Left cardiac atrium (tissue), 4 donors: ENCODE measurements at regions not wholly inside any gene's neighbourhood (a gene's known extent, or its start where the extent isn't known, plus 50 kb on each side); places are given as distances from the start of the nearest gene placed in this dataset.
A peak's percentile ranks its signal among the peaks of the same experiment; 100 is the strongest.

Experiments used
- ATAC-seq, 2 donors: fragments of 200-7000 bp; cut with Tn5 transposase; one replicate each; pipeline ENCODE4 v1.9.1; 2020; ENCODE audit warnings: mild to moderate bottlenecking in 2 of 2, moderate library complexity in 2 of 2
- DNase-seq: peaks from one replicate; pipeline ENCODE4 v3.0.0-alpha.2; 2020
- intact Hi-C, 2 donors: fragments of 100-400 bp; cut with DNase I; formaldehyde crosslinking; loops; one replicate each; pipeline versions ENCODE4 v1.14.1 to v1.15.1; 2022 to 2023
- donor health status: DM: no; HTN: yes; CAD: no.
- donor health status: DM: no; HTN: yes; CAD: no; lungs with severe emphysema.
- donor health status: DM: yes; HTN: yes; CAD: no.
- donor health status: Dilated cardiomyopathy.

DNA sequence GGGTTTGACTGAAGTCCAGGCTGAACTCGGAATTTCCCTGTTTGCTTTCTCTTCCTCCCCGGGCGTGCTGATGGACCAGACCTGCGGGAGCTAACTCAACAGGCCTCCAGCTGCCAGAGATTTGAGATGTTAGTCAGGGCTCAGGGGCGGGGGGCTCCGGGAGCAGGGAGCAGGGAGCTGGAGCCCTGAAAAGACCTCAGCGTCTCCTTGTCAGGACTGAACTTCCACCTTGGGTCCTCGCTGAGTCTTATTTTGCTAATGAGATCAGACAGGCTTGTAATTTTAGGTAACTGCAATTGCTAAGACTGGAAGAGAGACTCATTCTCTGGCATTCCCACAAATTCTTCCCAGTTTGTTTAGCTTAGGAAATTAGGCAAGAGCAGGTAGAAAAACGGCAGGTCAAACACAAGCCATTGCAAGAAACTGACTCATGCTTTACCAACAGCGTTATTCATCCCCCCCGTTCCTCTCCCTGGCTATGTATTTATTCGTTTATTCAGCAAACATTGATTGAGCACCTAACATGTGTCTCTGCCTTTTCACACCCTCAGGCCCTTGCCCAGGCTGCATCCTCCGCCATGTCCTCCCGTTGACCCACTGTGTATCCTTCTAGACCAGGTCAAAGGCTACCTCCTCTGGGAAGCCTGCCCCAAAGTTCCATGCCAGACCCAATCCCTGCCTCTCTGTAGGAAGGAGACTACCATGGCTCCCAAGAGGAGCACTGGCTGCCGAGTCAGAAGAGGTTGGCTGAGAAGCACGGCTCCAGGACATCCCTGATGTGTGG, 80.4 kb upstream of the DIO3 start:
- intact Hi-C loops = no loop called here
- ATAC-seq (peak in 1 of 2 donors; percentile 77), DNase-seq (no peak)

DNA sequence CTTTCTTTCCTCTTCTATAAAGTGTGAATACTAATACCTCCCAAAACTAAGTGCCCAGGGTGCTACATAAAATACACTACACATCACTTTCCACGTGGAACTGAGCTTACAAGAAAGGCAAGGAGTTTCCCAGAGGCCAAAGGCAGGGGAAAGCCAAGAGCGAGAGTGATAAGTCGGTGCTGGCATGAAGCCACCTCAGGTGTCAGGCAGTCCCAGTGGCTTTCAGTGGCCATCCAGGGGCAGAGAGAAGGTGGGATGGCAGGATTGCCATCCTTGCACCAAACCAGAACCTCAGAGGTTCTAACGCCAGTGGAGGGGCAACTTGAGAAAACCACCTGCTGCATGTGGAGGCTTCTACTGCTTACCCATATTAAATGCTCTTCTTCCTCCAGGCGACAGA, 79.7 kb upstream of the DIO3 start:
- no peak for ATAC-seq

DNA sequence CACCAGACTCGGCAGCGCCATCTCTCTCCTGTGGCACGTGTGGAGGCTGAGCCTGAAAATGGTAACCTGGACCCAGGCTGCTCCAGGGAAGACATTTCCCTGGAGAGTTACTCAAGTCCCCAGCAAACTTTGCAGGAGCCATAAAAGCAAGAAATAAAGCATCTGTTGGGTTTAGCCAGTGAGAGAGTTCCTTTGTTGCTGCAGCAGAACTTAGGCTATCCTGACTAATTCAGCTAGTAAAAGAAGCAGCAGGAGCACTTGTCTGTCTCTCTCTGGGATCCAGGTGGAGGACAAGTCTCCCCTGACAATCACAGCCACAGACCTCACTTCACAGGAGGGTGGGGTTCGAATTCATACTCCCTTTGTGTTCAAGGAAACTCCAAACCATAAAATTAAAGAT, 79.2 kb upstream of the DIO3 start:
- DNase-seq (no peak), ATAC-seq (no peak)
- intact Hi-C loops = no loop called here

More for the DNA sequence above, 79.7 kb upstream of the DIO3 start:
- DNase-seq = no peak
- intact Hi-C loops = no loop called here

DNA sequence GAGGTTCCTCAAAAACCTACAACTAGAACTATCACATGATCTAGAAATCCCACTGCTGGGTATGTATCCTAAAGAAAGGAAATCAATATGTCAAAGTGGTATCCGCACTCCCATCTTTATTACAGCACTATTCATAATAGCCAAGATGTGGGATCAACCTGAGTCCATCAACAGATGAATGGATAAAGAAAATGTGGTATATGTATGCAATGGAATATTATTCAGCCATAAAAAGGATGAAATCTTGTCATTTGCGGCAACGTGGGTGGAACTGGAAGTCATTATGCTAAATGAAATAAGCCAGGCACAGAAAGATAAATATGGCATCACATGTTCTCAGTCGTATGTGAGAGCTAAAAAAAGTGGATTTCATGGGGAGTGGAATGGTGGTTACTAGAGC, 77.5 kb upstream of the DIO3 start:
- ATAC-seq = no peak
- no peak for DNase-seq
- intact Hi-C loops = no loop called here

DNA sequence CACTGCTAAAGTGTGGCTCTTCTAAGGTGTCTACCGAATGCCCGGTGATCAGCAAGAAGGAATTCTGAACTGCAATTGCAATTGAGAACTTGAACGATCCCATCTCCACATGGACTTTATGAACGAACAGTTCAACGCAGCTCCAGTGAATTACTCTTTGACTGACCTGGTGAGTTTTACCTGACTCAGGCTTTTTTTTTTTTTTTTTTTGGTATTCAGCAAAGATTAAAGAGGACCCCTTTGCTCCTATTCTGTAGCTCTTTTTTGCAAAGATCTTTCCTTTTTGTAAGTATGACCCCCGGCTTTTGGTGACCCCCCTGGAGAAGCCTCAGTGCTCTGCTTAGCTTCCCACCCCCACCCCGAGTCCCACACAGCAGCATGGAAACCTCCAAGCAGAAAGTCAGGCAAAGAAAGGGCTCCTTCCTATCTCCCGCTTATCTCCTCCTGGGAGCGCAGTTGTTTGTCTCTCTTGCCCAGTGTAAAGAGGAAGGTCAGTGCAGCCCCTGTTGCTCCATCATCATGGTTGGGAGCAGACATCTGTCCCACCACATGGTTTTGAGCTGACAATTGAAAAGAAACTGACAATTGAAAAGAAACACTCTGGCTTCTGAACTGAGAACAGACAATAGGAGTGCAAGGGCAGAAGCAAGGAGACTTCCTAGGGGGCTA, 72.1 kb upstream of the DIO3 start:
- intact Hi-C loops = no loop called here
- DNase-seq (no peak), ATAC-seq (no peak)

DNA sequence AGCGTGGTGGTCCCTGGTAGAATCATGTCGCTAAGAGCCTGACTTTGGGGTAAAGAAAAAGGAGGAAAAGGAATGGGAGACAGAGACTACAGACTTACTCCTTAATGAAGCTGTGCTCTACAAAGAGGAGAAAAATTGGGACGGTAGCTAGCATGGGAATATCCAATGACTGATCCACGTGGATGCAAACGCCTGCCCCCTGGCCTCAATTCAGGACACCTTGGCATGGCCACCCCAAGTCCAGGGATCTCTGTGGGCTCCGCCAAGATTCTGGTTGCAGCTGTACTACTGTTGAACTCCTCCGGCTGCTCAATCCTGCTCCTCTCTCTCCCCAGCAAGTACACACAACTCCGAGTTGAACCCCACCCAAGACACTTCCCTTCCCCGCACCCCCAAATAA, 70.5 kb upstream of the DIO3 start:
- ATAC-seq = no peak
- DNase-seq = peak; percentile 4
- intact Hi-C loops = no loop called here

DNA sequence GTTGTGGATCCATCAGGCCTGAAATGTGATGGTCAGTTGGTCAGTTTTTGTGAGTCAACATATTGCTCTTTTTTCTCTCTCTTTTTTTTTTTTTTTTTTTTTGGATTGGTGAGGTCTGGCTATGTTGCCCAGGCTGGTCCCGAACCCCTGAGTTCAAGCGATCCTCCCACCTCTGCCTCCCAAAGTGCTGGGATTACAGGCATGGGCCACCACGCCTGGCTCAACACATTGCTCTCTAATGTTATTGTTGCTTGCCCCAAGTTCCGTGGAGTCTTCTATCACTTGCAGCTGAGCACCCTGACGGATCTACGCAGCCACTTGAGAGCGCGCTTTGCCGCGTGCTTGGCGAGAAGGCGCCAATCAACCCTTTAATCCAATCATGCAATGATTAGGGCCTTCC, 69.5 kb upstream of the DIO3 start:
- DNase-seq (no peak), ATAC-seq (no peak)
- intact Hi-C loops = no loop called here

DNA sequence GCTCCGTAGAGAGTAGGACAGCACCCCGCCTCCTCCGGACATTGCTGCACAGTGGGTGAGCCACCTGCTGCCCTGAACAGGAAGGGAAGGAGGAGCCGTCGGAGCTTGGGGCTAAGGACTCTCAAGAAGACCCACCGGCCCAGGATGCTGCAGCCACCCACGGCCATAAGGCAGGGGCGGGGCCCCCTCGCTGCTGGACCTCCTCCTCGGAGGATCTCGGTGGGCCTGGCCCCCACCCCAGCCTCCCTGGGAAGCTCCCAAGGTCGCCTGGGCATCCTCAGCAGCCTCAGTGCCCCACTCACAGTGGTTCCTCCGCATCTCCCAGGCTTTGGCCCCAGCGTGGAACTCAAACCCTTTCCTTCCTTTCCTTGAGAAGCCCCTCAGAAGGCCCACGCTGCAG, 68.6 kb upstream of the DIO3 start:
- DNase-seq (no peak), ATAC-seq (no peak)
- intact Hi-C loops = no loop called here

DNA sequence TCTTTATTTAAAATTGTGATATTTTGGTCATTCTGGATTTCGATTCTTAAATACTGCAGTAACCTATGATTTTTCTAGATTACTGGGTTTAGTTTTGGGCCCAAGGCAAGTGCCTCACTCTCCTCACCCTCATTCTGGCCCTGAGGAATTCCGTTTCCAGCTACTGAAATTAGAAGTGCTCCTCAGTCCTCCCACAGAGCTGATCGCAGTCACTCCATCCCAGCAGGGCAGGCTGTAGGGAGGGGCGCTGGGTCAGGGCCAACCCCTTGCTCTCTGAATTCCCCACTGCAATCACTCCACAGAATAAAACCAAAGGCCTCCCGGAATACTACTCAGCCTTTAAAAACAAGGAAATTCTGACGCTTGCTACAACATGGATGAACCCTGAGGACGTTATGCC, 66.5 kb upstream of the DIO3 start:
- intact Hi-C loops = no loop called here
- DNase-seq (peak; percentile 18), ATAC-seq (no peak)

DNA sequence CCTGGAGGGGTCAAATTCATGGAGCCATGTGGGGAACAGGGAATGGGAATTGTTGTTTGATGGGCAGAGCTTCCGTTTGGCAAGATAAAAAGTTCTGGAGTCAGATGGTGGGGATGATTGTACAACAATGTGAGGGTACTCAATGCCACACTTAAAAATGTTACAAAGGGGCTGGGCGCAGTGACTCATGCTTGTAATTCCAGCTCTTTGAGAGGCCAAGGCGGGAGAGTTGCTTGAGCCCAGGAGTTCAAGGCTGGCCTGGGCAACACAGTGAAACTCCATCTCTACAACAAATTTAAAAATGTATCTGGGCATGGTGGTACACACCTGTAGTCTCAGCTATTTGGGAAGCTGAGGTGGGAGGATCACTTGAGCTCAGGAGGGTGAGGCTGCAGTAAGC, 66.0 kb upstream of the DIO3 start:
- ATAC-seq (no peak), DNase-seq (no peak)
- intact Hi-C loops = no loop called here

DNA sequence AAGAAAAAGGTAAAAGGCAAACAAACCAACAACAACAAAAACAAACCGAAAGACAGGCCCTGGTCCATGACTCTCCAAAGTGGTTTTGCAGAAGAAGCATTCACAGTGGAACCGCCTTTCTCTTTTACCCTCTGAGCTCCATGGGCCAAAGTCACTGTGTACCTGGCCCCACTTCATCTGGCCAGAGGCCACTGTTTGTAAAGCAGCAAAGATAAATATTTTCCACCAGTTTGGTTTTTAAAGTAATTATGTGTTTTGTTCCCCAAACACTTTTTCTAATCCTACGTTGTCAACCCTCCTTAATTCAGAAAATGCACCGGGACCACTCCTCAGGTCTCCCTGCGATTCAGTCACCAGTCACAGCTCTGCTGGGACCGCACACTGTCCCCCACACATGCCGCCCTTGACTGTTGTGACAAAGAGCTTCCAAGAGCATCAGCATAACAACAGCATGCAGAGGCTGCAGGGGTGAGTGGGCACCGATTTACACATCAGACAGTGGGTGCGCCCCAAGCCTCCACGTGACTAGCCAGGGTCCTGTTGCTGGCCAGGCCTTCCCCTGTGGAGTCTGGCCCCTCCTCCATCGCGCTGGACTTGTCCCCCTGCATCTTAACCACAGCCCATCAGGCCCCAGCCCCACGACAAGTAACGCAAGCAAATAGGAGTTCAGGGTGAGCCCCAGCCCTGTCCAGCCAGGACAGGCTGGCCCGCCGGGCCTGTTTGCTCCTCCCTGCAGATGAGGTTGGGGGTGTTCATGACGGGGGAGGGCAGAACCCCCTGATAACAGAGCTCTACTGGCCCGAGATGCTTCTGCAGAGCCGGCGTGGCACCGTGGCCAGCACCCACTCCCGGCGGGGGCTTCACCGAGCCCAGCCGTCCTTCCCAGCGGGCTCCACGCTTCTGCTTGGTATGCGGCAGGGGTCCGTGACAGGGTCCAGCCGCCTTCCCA, 65.2 kb upstream of the DIO3 start:
- ATAC-seq (no peak), DNase-seq (peak; percentile 7)
- intact Hi-C loops = no loop called here

DNA sequence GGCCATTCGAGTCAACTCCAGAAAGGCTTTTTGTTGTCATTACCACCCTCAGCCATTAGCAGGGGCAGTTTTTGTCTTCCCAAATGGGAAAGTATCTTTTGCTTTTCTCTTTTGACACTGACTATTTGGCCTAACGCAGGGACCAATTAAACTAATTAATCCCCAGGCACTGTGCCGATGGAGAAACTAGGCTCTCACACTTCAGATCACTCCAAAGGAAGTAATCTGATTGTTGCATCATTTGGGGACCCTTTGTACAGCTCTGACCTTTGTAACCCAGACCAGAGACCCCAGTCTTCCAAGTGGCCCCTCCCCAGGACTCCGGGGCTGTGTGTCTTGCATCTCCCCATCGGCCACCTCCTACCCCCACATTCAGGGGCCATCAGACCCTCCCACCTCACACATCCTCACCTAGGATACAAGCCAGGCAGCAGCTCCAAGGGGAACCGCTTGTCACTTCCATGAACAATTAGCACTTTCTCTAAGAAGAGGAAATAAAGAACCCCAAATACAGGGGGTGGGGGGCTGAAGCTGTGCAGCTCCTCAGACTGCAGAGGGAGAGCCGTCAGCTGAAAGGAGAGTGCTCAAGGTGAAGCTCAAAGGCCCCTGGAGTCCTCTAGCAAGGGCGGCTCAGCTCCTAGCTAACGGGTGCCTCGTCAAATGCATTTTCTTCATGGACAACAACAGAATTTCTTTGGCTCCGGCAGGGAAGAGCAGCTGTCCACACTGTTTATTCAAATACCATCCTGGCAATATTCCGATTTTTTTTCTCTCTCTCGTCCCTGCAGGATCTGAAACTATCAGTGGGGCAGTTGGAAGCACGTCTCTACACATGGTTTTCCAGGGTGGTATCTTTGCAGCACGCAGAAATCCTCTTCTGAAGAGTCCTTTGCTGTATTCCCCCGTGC, 64.3 kb upstream of the DIO3 start:
- ATAC-seq (no peak), DNase-seq (peak; percentile 2)
- intact Hi-C loops = no loop called here

DNA sequence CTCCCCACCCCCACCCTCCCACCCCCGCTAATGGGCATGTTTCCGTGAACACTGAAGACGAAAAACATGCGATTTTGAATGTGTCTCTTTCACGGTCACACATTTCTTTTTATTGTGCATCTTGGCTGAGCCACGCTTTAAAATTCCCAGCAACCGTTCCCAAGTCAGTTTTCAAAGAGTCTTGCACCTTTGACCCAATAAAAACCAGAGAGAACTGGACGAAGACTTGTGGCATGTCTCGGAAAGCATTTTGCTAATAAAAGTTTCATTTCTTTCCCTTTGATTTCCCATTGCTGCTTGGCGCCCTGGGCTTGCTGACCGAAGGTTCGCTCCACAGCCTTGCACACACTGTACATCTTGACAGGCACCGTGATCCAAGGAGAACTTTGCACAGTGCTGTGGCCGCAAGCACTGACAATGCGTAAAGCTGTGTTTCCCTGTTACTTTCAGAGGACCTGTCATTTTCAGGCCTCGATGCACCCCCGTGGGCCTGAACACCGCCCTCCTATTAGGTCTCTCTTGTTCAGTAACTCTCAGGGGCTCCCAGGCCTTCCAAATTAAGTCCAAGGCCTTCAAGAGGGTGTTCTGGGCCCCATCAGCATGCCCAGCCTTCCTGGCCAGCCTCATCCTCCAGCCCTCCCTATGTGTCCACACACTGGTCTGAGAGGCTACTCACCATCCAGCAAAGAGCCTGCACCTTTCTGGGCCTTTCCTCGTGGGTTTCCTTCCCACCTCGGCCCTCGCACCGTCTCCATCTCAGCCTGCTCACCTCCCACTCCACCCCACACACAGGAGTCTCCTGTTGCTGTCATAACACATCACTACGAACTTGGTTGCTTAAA, 63.4 kb upstream of the DIO3 start:
- ATAC-seq (no peak), DNase-seq (peak; percentile 2)
- intact Hi-C loops = no loop called here

DNA sequence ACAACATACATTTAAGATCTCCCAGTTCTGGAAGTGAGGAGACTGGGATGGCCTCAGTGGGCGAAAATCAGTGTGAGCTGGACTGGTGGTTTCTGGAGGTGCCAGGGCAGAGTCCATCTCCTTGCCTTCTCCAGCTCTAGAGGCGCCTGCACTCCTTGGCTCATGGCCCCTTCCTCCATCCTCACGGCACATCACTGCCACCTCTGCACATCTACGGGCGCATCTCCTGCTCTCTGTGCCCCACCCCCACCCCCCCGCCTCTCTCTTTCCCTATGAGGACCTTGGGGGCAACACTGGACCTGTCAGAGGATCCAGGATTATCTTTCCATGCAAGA, 62.8 kb upstream of the DIO3 start:
- intact Hi-C loops = no loop called here
- DNase-seq = peak; percentile 2

DNA sequence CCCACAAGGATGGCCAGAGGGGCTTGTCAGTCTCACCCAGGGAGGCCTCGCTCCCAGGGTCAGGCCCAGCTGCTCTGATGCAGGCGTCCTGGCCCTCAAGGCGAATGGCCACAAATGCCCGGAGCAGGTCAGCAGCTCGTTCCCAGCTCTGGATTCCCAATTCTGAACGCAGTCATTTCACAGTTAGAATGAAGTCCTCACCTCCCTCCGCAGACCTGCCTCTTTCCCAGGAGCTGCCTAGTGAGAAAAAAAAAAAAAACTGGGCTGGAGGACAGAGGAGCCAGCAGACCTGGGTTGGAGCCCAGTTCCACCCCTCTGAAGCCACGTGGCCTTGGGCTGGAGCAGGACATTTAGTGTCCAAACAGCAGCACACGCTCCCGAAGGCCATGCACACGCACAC, 62.2 kb upstream of the DIO3 start:
- DNase-seq = peak; percentile 15
- peak in 1 of 2 donors; percentile 54 for ATAC-seq
- intact Hi-C loops = no loop called here

More for the DNA sequence above, 62.8 kb upstream of the DIO3 start:
- ATAC-seq = no peak

DNA sequence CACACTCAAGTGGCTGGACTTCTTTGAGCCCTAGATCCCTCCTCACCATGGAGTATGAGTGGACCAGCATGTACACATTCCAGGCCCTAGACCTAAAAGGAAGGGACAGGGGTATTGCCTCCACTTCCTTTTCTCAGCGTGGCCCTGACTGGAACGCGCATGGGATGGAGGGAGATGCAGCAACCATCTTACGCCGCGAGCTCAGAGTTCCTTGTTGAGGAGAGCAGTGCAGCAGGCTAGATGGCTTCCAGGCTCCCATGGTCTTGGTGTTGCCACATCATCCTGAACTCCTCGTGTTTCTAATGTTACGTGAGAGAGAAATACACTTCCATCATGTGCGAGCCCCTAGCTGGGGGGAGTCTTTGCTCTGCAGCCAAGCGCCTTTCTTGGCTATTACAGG, 61.8 kb upstream of the DIO3 start:
- ATAC-seq (no peak), DNase-seq (peak; percentile 3)
- intact Hi-C loops = no loop called here

DNA sequence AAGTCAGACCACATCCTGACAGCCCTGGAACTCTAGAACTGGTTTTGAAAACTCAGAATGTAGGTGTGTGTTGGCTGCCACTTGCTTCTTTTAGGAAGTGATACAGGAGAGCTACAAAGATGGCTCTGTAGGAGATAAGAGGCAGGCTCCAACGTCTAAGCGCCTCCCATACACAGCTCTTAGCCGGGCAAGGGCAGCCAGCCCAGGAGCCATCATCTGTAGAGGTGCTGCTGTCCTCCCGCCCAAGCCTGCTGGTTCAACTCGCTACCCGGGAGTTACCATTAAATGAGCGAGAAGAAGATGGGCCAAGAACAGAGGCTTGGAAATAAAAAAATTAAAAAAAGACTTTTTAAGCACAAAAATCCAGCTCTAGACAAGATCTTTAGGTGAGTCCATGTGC, 61.2 kb upstream of the DIO3 start:
- DNase-seq (peak; percentile 3), ATAC-seq (no peak)
- intact Hi-C loops = no loop called here

DNA sequence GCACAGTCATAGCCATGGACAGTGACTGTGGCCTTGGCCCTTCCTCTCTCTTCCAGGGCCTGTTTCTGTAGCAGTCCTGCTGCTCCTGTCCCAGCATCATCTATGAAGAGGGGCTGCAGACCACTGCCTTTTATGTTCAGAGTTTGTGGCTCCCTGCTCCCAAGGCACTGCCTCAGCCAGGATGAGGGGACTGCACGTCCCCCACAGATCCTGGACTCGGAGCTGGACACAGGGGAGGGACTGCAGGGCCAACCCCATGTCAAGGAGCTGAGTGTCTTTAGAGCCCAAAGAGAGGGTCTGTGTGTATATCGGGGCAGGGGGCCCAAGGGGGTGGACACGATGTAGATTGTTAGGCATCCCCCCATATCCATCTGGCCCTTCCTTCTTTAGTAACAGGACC, 60.6 kb upstream of the DIO3 start:
- ATAC-seq (no peak), DNase-seq (no peak)
- intact Hi-C loops = no loop called here
